ENCODE measurements at regions not wholly inside any gene's neighbourhood (a gene's known extent, or its start where the extent isn't known, plus 50 kb on each side); places are given as distances from the start of the nearest gene placed in this dataset.

DNA sequence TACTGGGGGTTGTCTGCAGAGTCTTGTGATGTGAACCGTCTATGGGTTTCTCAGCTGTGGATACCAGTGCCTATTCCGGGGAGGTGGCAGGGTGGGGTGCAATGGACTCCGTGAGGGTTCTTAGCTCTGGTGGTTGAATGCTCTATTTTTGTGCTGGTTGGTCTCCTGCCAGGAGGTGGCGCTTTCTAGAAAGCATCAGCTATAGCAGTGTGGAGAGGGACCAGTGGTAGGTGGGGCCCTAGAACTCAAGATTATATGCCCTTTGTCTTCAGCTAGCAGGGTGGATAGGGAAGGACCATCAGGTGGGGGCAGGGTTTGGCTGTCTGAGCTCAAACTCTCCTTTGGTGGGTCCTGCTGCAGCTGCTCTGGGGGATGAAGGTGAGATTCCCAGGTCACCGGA lies 127.3 kb upstream of the PLD5 start:
- Histone ChIP-seq H3K27ac (ENCODE audit: low read depth, low read length) (no peak overlapping the region), H3K4me3 (ENCODE audit: insufficient read depth, low read length, poor library complexity, severe bottlenecking) (no peak overlapping the region), H3K9me2 (replicated peaks; ENCODE audit: insufficient read depth, low read length) (no peaks in the 10 kb centered on the region), H3K4me2 (ENCODE audit: low read depth, low read length, poor library complexity, severe bottlenecking) (no peak overlapping the region), H3K36me3 (ENCODE audit: low read length) (no peaks in the 10 kb centered on the region), H3K9ac (ENCODE audit: low read length) (no peak overlapping the region), H4K20me1 (ENCODE audit: low read depth, low read length) (no peaks in the 10 kb centered on the region), H3K9me3 (ENCODE audit: insufficient read depth, low read length) (no peaks in the 10 kb centered on the region), H3K27me3 (ENCODE audit: low read length) (no peaks in the 10 kb centered on the region), H3F3A (ENCODE audit: insufficient read depth) (no peaks in the 10 kb centered on the region), H2AFZ (ENCODE audit: low read depth, low read length, severe bottlenecking) (no peak overlapping the region), H3K79me2 (ENCODE audit: insufficient read depth, low read length) (no peaks in the 10 kb centered on the region)
- no peak for TF ChIP-seq EZH2phosphoT487 (conservative IDR thresholded peaks at IDR 0.05; ENCODE audit: low read length)
- TF ChIP-seq, protein P1, sequence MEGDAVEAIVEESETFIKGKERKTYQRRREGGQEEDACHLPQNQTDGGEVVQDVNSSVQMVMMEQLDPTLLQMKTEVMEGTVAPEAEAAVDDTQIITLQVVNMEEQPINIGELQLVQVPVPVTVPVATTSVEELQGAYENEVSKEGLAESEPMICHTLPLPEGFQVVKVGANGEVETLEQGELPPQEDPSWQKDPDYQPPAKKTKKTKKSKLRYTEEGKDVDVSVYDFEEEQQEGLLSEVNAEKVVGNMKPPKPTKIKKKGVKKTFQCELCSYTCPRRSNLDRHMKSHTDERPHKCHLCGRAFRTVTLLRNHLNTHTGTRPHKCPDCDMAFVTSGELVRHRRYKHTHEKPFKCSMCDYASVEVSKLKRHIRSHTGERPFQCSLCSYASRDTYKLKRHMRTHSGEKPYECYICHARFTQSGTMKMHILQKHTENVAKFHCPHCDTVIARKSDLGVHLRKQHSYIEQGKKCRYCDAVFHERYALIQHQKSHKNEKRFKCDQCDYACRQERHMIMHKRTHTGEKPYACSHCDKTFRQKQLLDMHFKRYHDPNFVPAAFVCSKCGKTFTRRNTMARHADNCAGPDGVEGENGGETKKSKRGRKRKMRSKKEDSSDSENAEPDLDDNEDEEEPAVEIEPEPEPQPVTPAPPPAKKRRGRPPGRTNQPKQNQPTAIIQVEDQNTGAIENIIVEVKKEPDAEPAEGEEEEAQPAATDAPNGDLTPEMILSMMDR (IDR thresholded peaks at IDR 0.05; ENCODE audit: insufficient read depth, low read length, poor library complexity, severe bottlenecking), result no peak

- Histone ChIP-seq H4K20me1 (ENCODE audit: low read depth, low read length) (no peaks in the 10 kb centered on the region), H3K27ac (ENCODE audit: low read depth, low read length) (no peak overlapping the region), H3K4me3 (ENCODE audit: insufficient read depth, low read length, poor library complexity, severe bottlenecking) (no peak overlapping the region), H3F3A (ENCODE audit: insufficient read depth) (no peaks in the 10 kb centered on the region), H3K79me2 (ENCODE audit: insufficient read depth, low read length) (no peaks in the 10 kb centered on the region), H3K36me3 (ENCODE audit: low read length) (no peaks in the 10 kb centered on the region), H3K9ac (ENCODE audit: low read length) (no peak overlapping the region), H3K9me2 (replicated peaks; ENCODE audit: insufficient read depth, low read length) (no peaks in the 10 kb centered on the region), H2AFZ (ENCODE audit: low read depth, low read length, severe bottlenecking) (no peak overlapping the region), H3K9me3 (ENCODE audit: insufficient read depth, low read length) (no peaks in the 10 kb centered on the region), H3K27me3 (ENCODE audit: low read length) (no peaks in the 10 kb centered on the region), H3K4me2 (ENCODE audit: low read depth, low read length, poor library complexity, severe bottlenecking) (no peak overlapping the region)
- no peak for TF ChIP-seq EZH2phosphoT487 (conservative IDR thresholded peaks at IDR 0.05; ENCODE audit: low read length)
- TF ChIP-seq, protein P1 (IDR thresholded peaks at IDR 0.05; ENCODE audit: insufficient read depth, low read length, poor library complexity, severe bottlenecking), result no peak
Measured at GRCh38 chr1:242641461-242641860, 117.0 kb upstream of the PLD5 start.

GRCh38 chr1:242639104-242639503 lies 114.6 kb upstream of the PLD5 start:
- no peaks in the 10 kb centered on the region for H4K20me1 ChIP-seq (ENCODE audit: low read depth, low read length)
- no peaks in the 10 kb centered on the region for H3K79me2 ChIP-seq (ENCODE audit: insufficient read depth, low read length)
- H3K4me2 ChIP-seq (ENCODE audit: low read depth, low read length, poor library complexity, severe bottlenecking), result no peak overlapping the region
- H3K9me2 ChIP-seq (replicated peaks; ENCODE audit: insufficient read depth, low read length), result no peaks in the 10 kb centered on the region
- no peak overlapping the region for H2AFZ ChIP-seq (ENCODE audit: low read depth, low read length, severe bottlenecking)
- H3K9me3 ChIP-seq (ENCODE audit: insufficient read depth, low read length), result no peaks in the 10 kb centered on the region
- H3K36me3 ChIP-seq (ENCODE audit: low read length), result no peaks in the 10 kb centered on the region
- no peaks in the 10 kb centered on the region for H3K27me3 ChIP-seq (ENCODE audit: low read length)
- no peak overlapping the region for H3K27ac ChIP-seq (ENCODE audit: low read depth, low read length)
- TF ChIP-seq, protein P1 (IDR thresholded peaks at IDR 0.05; ENCODE audit: insufficient read depth, low read length, poor library complexity, severe bottlenecking), result no peak
- TF ChIP-seq EZH2phosphoT487 (conservative IDR thresholded peaks at IDR 0.05; ENCODE audit: low read length), result no peak
- H3K4me3 ChIP-seq (ENCODE audit: insufficient read depth, low read length, poor library complexity, severe bottlenecking), result no peak overlapping the region
- H3F3A ChIP-seq (ENCODE audit: insufficient read depth), result no peaks in the 10 kb centered on the region
- no peak overlapping the region for H3K9ac ChIP-seq (ENCODE audit: low read length)

Data from SU-DHL-6 (cell line).